H1 (cell line): ENCODE measurements at regions not wholly inside any gene's neighbourhood (a gene's known extent, or its start where the extent isn't known, plus 50 kb on each side); places are given as distances from the start of the nearest gene placed in this dataset.

ENCODE experiments used
- CBX8 ChIP-seq: fragments of 300-800, 300-1000 bp; sonication (generic); IDR thresholded peaks from 2 replicates; pipeline ENCODE4 v1.7.1; 2016; ENCODE audit warnings: low read depth, low read length, borderline replicate concordance
- CTCF ChIP-seq, 3 experiments: IDR thresholded peaks; 1 replicate in 2 of 3; 2 replicates in 1 of 3; pipeline versions ENCODE4 v1.5.1 to v1.6.1; 2011; ENCODE audit warnings: low read length in 3 of 3, mild to moderate bottlenecking in 3 of 3, inconsistent platforms in 2 of 3, low read depth in 1 of 3, moderate library complexity in 1 of 3; ENCODE audit not compliant: insufficient read depth in 1 of 3; ENCODE audit errors: control extremely low read depth in 1 of 3
- EP300 ChIP-seq, 2 experiments: IDR thresholded peaks; 1 replicate in 1 of 2; 2 replicates in 1 of 2; pipeline ENCODE4 v1.6.1; 2011 to 2012; ENCODE audit warnings: low read depth in 2 of 2, low read length in 2 of 2, mild to moderate bottlenecking in 2 of 2, borderline replicate concordance in 1 of 2, inconsistent platforms in 1 of 2, moderate library complexity in 1 of 2
- SUZ12 ChIP-seq: fragments of 200-600 bp; sonication (generic); IDR thresholded peaks from 2 replicates; pipeline ENCODE4 v1.6.1; 2012; ENCODE audit warnings: mild to moderate bottlenecking, inconsistent platforms, low read length, moderate library complexity, mixed read lengths
- TAF7 ChIP-seq: optimal IDR thresholded peaks from 2 replicates; pipeline ENCODE3; 2011; ENCODE audit warnings: low read depth, mild to moderate bottlenecking, inconsistent platforms, low read length, moderate library complexity, borderline replicate concordance

GRCh38 chr7:114255404-114255841, 159.2 kb upstream of the FOXP2 start (continued):
- no peak for TF ChIP-seq CTCF (IDR thresholded peaks at IDR 0.05; ENCODE audit: control extremely low read depth in 1 of 3, insufficient read depth in 1 of 3, low read depth in 1 of 3, low read length in 3 of 3)
- no peak for TF ChIP-seq CBX8
- TF ChIP-seq SUZ12 = no peak
- TF ChIP-seq EP300 (IDR thresholded peaks at IDR 0.05; ENCODE audit: borderline replicate concordance in 1 of 2, low read depth in 2 of 2, low read length in 2 of 2) = no peak
- TF ChIP-seq TAF7 = no peak
